M059J (cell line): ENCODE measurements at regions not wholly inside any gene's neighbourhood (a gene's known extent, or its start where the extent isn't known, plus 50 kb on each side); places are given as distances from the start of the nearest gene placed in this dataset.

Source experiments
- DNase-seq: peaks from one replicate; pipeline ENCODE4 v3.0.0-alpha.2; 2012; ENCODE audit warnings: low read depth

GRCh38 chr3:76415384-76415783 lies 624.5 kb upstream of the ROBO2 start:
- DNase-seq = no peak

GRCh38 chr3:76429581-76430177 lies 610.2 kb upstream of the ROBO2 start:
- no peak for DNase-seq

GRCh38 chr3:76432396-76432795 lies 607.5 kb upstream of the ROBO2 start:
- DNase-seq = no peak

DNA sequence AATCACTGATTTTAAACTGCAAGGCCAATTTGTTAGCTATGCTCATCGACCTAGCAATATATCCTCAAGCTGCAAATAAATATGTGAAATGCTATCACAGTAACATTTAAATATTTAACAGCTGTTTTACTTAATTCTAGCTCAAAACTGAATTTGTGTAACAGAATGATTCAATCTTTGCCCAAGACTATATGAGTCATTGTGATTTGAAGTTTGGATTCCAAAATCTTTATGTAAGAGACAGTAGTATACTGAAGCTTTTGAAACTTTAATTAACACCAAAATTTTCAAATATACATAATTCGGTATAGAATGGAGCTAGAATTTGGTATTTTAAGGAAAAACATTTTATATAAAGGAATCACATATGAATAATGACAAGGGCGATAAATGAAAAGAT lies 603.0 kb upstream of the ROBO2 start:
- DNase-seq = no peak

- DNase-seq = peak; percentile 0
Measured at GRCh38 chr3:76438971-76439370, 600.9 kb upstream of the ROBO2 start.

- DNase-seq = no peak
Measured at GRCh38 chr3:76442374-76442915, 597.5 kb upstream of the ROBO2 start.

GRCh38 chr3:76456322-76456721 lies 583.6 kb upstream of the ROBO2 start:
- no peak for DNase-seq

DNA sequence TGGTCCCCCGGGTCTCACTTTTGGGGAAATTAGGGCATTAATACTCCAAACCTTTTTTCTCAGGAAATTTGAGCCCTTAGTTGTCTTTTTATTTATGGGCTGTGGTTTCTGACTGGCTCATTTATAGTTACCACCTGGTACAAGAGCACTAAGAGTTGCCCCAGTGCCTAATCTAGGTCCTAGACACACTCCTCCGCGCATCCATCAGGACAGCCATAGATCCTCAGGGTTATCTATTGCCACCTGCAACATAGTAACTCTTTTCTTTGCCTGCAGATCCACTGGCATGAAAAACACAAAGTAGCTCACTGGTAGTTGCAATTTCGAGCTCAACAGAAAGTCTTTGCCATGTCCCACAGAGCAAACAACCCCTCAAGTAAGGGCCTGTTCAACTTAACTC lies 576.4 kb upstream of the ROBO2 start:
- no peak for DNase-seq

- DNase-seq = no peak
Measured at GRCh38 chr3:76470285-76470684, 569.6 kb upstream of the ROBO2 start.

- DNase-seq = no peak
Measured at GRCh38 chr3:76474632-76475031, 565.3 kb upstream of the ROBO2 start.

- DNase-seq = no peak
Measured at GRCh38 chr3:76479161-76479650, 560.7 kb upstream of the ROBO2 start.

GRCh38 chr3:76482510-76482909 lies 557.4 kb upstream of the ROBO2 start:
- no peak for DNase-seq

GRCh38 chr3:76487446-76487845 lies 552.5 kb upstream of the ROBO2 start:
- DNase-seq = peak; percentile 0

- DNase-seq = no peak
Measured at GRCh38 chr3:76490064-76490463, 549.8 kb upstream of the ROBO2 start.

GRCh38 chr3:76495216-76495615 lies 544.7 kb upstream of the ROBO2 start:
- DNase-seq = no peak

DNA sequence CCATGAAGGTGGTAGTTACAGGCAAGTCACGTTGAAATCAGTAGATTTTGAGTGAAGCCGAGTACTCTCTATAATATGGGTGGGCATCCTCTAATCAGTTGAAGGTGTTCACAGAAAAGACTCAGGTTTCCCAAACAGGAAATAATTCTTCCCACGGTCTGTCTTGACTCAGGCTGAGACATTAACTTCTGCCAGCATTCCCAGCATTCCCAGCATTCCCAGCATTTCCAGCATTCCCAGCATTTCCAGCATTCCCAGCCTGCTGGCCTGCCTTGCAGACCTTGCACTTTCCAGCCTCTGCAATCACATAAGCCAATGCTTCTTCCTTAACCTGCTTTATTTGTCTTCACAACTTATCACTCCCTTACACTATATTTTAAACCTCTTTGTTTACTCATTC lies 542.3 kb upstream of the ROBO2 start:
- no peak for DNase-seq

DNA sequence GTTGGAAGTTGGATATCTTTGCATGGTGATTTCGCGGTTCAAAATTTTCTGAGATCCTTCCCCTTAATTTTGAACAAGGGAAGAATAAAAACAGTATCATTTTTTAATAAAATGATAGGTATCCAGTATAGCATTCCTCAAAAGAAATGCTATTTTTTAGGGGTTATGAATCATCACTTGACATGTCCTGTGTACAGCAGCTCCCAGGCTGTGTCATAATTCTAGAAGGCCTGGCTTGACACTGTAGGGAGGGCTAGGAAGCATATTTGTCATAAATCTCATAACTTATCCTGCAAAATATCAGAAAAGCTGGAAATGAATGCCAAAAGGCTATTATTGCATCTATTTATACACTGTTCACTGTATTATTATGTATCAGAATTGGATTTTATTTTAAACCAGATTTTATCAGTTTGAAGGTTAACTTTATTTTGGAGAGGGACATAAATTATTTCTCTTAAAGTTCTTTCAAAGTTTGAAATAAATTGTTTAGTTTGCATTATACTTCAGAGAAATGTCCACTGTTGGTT lies 539.1 kb upstream of the ROBO2 start:
- DNase-seq = no peak

- no peak for DNase-seq
Measured at GRCh38 chr3:76501315-76501714, 538.6 kb upstream of the ROBO2 start.

DNA sequence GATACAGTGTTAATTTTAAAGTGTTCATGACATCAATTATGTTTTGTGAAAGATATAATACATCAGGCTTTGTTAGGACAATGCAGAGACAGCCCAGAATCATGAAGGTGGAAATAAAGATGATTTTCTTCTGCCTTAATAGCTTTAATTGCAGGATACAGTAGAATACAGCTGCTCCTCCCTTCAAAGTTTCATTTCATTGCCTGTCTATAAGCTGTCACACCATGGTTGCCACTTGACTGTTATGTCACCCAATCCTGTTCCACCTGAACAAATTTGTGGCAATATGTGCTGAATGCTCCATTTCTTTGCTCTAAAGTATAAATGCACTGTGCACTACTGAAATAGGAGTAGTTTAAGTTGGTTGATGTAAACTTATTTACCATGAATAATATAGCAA lies 537.8 kb upstream of the ROBO2 start:
- no peak for DNase-seq

DNA sequence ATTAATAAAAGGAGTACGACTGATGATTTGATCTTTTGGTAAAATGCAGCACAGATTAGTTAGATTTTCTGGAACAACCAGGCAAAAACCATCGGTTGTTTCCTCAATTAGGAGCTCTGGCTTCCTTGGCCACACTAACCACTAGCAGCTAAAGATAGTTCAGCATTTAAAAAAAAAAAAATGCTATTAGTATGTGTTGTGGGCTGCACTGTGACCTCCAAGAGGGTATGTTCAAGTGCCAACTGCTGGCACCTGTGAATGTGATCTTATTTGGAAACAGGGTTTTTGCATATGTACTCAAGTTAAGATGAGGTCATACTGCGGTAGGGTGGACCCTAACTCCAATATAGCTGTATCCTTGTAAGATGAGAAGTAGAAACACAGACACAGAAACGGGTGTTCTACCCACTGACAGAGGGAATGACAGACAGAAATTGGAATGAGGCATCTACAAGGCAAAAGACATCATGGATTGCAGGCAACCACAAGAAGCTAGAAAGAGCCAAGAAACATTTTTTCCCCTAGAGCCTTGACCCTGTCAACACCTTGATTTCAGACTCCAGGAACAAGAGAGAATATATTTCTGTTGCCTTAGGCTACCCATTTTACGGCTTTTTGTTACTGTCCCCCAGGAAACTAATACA lies 534.6 kb upstream of the ROBO2 start:
- no peak for DNase-seq

DNA sequence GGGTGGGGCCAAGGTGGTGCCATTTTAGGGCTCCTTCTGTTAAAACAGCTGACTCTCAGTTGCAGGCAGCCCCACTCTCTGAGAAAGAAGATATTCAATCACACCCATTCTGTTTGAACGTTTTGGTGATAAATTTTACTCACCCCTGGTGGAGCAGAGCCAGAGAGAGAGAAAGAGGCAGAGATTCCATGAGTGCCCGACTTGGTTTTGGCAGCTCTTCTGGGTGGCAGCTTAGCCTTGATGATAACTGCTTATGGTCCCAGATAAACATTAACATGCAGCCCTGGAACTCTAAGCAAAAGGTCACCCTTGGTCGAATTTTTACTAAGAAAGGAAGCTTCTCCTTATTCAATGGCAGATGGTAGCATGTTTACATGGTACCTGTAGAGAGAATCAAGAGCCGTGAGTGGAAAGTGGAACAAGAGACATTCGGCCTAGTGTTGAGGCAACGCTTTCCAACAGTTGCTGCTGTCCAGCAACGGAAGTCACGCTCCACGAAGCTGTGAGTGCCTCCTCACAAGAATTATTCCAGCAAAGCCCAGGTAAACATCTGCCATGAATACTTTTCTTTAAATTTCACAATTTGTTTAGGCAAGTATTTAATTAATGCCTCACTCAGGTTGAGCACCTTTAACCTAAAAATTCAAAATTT lies 530.6 kb upstream of the ROBO2 start:
- DNase-seq = no peak

- no peak for DNase-seq
Measured at GRCh38 chr3:76514836-76515235, 525.1 kb upstream of the ROBO2 start.

DNA sequence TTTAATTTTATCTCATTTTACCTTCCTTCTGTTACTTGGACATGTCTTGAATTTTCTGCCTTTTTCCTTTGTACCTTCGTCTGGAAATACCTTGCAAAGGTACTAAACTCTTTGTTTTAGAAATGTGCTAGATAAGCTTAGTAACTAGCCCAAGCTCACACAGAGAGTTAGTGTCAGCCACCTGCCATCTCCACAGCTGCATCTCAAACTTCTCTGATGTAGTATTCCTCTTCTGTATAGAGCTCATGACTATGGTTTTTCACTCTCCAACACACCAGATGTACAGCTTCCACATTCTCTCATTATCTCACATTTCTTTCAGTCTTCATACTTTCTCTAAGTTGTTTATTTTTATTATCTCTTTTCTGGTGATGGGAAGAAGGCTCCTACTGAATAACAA lies 516.6 kb upstream of the ROBO2 start:
- no peak for DNase-seq
